SK-N-MC (cell line): ENCODE measurements at regions not wholly inside any gene's neighbourhood (a gene's known extent, or its start where the extent isn't known, plus 50 kb on each side); places are given as distances from the start of the nearest gene placed in this dataset.

Source experiments
- DNase-seq: peaks from one replicate; pipeline ENCODE4 v3.0.0-alpha.2; 2011; ENCODE audit warnings: low read depth, low spot score
- H3K27ac ChIP-seq: fragments of 200-600 bp; sonication (generic); 2 replicates; pipeline ENCODE4 v1.5.1; 2016; ENCODE audit warnings: mixed run types
- H3K36me3 ChIP-seq: fragments of 200-600 bp; sonication (generic); 2 replicates; pipeline ENCODE4 v1.6.1; 2017; ENCODE audit warnings: antibody characterized with exemption, low read length, mixed read lengths; ENCODE audit not compliant: insufficient read depth
- H3K4me3 ChIP-seq: fragments of 200-600 bp; sonication (generic); 2 replicates; pipeline ENCODE4 v1.5.1; 2016
- H3K9ac ChIP-seq: fragments of 200-600 bp; sonication (generic); 2 replicates; pipeline ENCODE4 v1.8.0; 2017; ENCODE audit warnings: mixed run types, mixed read lengths; ENCODE audit not compliant: insufficient read length
- H3K9me3 ChIP-seq: fragments of 200-600 bp; sonication (generic); 2 replicates; pipeline ENCODE4 v1.6.1; 2017; ENCODE audit warnings: low read depth, mild to moderate bottlenecking, antibody characterized with exemption, low read length, moderate library complexity, mixed read lengths
- EZH2 ChIP-seq: fragments of 200-600 bp; sonication (generic); IDR thresholded peaks from one replicate; pipeline ENCODE4 v1.6.1; 2017; ENCODE audit warnings: antibody characterized with exemption
- FOXP2 ChIP-seq: optimal IDR thresholded peaks from 2 replicates; pipeline ENCODE3; 2011; ENCODE audit warnings: mild to moderate bottlenecking, moderate library complexity; ENCODE audit not compliant: insufficient read depth; ENCODE audit errors: extremely low read length, control extremely low read depth
- POLR2AphosphoS5 ChIP-seq: IDR thresholded peaks from 2 replicates; pipeline ENCODE4 v1.6.1; 2012; ENCODE audit warnings: mild to moderate bottlenecking, low read depth, low read length, borderline replicate concordance

DNA sequence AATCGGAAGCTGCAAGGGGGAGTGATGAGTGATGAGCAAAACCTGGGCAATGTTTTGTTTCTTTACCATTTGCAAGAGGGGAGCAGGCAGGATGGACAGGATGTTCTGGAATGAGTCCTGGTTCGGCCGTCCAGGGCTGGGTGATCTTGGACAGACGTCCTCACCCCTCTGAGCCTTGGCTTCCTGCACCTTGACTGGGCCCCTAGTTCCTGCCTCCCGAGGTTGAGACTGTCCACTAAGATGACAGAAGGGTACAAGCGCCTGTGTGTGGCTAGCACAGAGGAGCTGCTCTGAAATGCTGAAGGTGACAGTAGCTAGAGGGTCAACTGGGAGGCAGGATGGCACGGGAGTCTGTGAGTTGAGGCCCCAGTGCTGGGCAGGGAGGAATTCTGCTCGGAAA lies 306.2 kb downstream of the MN1 start:
- DNase-seq: no peak
- H3K9ac ChIP-seq: no peak overlapping the region
- TF ChIP-seq EZH2 (no peak), POLR2AphosphoS5 (no peak), FOXP2 (no peak)
- H3K4me3 ChIP-seq: no peak overlapping the region
- no peaks in the 10 kb centered on the region for H3K9me3 ChIP-seq
- no peaks in the 10 kb centered on the region for H3K36me3 ChIP-seq
- H3K27ac ChIP-seq: no peak overlapping the region

DNA sequence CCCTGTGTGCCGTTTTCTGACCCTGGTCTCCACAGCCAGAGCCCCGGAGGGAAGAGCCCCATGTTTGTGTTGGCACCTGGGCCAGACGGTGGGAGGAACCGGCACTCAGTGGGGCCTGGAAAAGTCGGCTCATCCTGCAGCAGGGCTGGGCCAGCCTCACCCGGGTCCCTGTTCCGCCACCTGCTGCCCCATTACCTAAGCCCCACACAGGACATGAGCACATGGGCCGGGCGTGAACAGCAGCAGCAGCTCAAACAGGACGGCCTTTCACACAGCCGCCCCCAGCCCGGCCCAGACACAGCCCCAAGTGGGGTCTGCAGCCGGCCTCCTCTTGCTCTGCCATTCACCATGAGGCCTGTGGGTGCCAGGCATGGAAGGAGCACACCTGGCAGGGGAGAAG lies 302.4 kb downstream of the MN1 start:
- no peak for DNase-seq
- Histone ChIP-seq H3K9me3 (no peaks in the 10 kb centered on the region), H3K4me3 (no peak overlapping the region), H3K27ac (no peak overlapping the region), H3K36me3 (no peaks in the 10 kb centered on the region), H3K9ac (no peak overlapping the region)
- TF ChIP-seq POLR2AphosphoS5 (no peak), FOXP2 (no peak), EZH2 (no peak)

DNA sequence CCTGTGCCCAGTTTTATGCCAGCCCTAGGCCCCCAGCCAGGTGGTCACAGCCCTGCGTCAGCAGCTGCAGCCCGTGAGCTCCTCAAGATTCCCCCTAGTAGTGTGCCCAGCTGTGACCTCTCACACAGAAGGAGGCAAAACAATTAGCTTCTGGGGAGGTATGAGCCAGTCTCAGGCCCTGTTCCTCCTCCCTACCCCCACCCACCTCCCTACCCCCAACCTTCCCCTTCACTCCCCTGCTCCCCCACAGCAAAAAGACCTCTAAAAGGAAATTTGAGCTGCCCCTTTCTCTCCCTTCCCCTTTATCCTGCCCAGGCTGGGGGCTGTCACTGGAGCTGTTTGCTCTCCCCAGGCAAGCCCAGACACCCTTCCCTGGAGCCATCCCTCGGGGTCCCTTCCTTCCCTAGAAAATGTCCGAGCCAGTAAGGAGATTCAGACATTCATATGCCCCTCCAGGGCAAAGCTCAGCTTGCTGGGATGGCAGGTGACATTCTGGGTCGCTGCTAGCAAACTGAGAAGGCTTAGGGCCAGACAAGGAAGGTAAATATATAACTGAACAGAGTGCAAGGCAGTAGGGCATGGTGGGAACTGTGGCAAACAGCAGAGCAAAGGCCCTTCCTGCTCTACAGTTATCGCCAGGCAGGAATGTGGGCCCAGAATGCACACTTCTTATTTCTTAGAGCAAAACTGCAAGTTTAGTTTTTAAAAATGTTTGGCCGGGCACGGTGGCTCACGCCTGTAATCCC lies 300.2 kb downstream of the MN1 start:
- Histone ChIP-seq H3K4me3 (no peak overlapping the region), H3K27ac (no peak overlapping the region), H3K9ac (no peak overlapping the region), H3K36me3 (no peaks in the 10 kb centered on the region), H3K9me3 (no peaks in the 10 kb centered on the region)
- TF ChIP-seq POLR2AphosphoS5 (no peak), EZH2 (no peak), FOXP2 (no peak)
- DNase-seq: no peak

DNA sequence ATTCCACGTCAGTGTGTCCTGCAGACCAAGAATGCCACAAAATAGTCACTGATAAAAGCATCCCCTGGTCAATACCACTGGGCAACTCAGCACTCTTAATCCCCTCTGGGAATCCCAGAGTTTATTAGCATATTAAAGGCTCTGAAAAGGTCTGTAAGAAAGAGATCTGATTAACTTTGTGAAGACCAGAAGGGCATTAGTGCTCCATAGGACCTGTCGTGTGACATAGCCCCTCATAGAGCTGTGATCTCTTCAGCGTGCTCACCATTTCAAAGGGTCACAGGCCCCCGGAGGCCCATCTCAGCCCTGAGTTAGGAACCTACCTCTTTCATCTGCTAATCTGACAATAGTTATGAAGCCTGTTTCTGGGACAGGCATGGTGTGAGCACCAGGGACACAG lies 299.2 kb downstream of the MN1 start:
- H3K4me3 ChIP-seq: no peak overlapping the region
- no peak for TF ChIP-seq FOXP2
- TF ChIP-seq EZH2: no peak
- TF ChIP-seq POLR2AphosphoS5: no peak
- DNase-seq: no peak
- no peaks in the 10 kb centered on the region for H3K36me3 ChIP-seq
- H3K9me3 ChIP-seq: no peaks in the 10 kb centered on the region
- no peak overlapping the region for H3K9ac ChIP-seq
- no peak overlapping the region for H3K27ac ChIP-seq

DNA sequence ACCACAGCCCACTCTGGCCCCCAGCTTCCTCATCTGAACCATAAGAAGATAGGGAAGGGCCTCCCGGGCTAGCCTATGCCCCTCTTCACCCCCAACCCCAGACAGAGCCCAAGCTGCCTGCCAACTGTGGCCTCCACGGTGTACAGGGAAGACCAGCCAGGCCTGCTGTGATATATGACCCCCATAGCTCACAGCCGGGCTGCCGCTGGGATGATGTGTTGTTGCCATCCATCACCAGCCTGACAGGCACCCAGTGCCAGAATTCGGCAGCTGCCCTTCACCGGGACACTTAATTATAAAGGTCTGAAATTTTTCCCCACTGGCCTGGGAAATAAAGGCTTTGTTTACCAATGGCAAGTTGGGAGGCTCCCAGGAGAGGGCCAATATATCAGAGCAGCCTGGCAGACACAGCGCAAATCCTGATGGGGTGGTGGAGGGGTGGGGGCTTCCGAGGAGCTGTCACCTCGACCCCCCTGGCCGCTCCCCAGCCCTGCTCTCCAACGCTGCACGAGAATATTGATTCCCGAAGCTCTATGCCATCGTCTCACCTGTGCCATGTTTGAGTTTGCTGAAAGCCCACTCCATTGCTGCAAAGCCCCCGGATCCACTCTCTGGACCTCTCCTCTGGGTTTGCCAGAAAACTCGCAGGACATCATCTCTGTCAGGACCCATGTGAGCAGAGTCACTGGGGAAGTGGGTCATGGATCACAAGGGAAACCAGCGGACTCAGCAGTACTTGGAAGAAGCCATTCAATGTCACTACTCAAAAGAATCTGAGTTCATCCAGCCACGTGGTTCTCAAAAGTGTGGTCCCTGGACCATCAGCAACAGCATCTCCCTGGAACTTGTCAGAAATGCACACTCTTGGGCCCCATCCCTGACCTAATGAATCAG lies 296.9 kb downstream of the MN1 start:
- H3K9me3 ChIP-seq: no peaks in the 10 kb centered on the region
- no peak overlapping the region for H3K9ac ChIP-seq
- no peak for DNase-seq
- H3K4me3 ChIP-seq: no peak overlapping the region
- TF ChIP-seq FOXP2 (no peak), POLR2AphosphoS5 (no peak), EZH2 (no peak)
- no peak overlapping the region for H3K27ac ChIP-seq
- H3K36me3 ChIP-seq: no peaks in the 10 kb centered on the region

DNA sequence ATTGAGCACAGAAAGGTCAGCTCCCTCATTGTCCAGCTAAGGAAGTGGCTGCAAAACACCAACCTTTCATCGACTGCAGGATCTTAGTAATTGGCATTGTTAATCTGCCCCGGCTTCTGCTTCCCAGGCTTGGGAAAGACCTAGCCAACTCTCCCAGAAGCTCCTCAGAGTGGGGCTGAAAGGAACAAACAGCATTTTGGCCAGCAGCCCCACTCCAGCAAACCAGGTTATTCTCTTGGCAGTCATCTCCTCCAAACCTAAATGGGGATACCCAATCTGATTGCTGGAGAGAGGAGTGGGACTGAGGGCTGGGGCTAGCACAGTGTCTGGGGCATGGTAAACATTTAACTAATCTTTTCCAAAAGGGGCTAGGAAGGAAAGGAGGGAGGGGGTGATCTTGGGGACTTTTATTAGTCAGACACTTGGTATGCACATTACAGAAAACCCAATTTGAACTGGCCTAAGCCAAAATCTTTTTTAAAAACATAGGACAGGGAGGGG lies 294.4 kb downstream of the MN1 start:
- H3K9me3 ChIP-seq: no peaks in the 10 kb centered on the region
- H3K9ac ChIP-seq: no peak overlapping the region
- H3K4me3 ChIP-seq: no peak overlapping the region
- no peaks in the 10 kb centered on the region for H3K36me3 ChIP-seq
- TF ChIP-seq POLR2AphosphoS5 (no peak), FOXP2 (no peak), EZH2 (no peak)
- no peak for DNase-seq
- H3K27ac ChIP-seq: no peak overlapping the region

DNA sequence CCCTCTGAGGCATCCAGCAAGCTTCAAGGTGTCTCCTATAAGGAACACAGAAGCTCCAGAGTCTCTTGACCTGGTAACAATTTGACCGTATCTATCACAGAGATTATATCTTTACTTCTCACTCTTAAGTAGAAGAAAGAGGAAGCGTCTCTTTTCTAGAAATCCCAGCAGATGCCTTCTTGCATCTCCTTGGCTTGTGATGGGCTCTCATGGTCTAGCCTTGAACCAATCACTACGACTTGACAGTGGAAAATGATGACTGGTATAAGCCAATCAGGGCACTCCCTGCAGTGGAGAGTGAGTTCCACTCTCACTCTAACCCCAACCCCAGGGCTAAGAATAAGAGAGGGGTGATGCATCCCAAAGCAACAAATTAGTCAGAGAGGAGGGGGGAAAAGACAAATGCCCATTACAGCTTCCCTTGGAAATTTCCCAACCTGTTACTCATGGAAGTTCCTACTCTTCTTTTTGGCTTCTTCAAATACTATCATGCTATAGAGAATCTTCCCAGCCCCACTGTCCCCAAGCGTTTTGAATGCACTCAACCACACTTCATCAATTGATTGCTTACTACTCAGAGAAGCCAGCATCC lies 293.5 kb downstream of the MN1 start:
- Histone ChIP-seq H3K9me3 (no peaks in the 10 kb centered on the region), H3K4me3 (no peak overlapping the region), H3K36me3 (no peaks in the 10 kb centered on the region), H3K27ac (no peak overlapping the region), H3K9ac (no peak overlapping the region)
- no peak for TF ChIP-seq POLR2AphosphoS5
- TF ChIP-seq FOXP2: no peak
- TF ChIP-seq EZH2: no peak
- no peak for DNase-seq
